GM12891 (cell line): ENCODE measurements at regions not wholly inside any gene's neighbourhood (a gene's known extent, or its start where the extent isn't known, plus 50 kb on each side); places are given as distances from the start of the nearest gene placed in this dataset.

Experiments
- PAX5 ChIP-seq: IDR thresholded peaks from 2 replicates; pipeline ENCODE4 v1.6.1; 2011; ENCODE audit warnings: low read length, moderate library complexity, mild to moderate bottlenecking; ENCODE audit not compliant: insufficient read depth, severe bottlenecking
- POLR2A ChIP-seq: IDR thresholded peaks from 2 replicates; pipeline ENCODE4 v1.6.1; 2011; ENCODE audit warnings: low read depth, low read length, control low read depth
- POLR2AphosphoS5 ChIP-seq: IDR thresholded peaks from 2 replicates; pipeline ENCODE4 v1.6.1; 2011; ENCODE audit warnings: low read depth, low read length, control low read depth
- SPI1 ChIP-seq: IDR thresholded peaks from 2 replicates; pipeline ENCODE4 v1.6.1; 2011; ENCODE audit warnings: low read depth, low read length, control low read depth
- TAF1 ChIP-seq: IDR thresholded peaks from 2 replicates; pipeline ENCODE4 v1.6.1; 2011; ENCODE audit warnings: low read depth, low read length, control low read depth

DNA sequence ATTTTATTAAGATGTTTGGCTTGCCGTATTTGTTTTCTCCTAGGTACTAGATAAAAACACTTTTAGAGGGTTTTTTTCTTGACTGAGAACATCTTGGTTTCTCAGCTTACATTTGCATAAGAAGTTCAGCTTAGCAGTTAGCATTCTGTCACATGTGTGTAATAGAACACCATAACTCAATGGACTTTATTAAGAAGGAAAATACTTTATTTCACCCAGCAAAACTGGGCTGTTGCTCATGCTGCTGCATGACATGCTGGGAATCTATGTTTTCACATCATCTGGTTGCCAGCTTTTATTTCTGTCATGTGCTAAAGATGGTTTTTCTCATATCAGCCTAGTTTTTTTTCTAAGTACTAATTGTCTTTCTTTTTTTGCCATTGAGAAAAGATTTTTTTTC lies 144.6 kb downstream of the UTRN start:
- TF ChIP-seq POLR2AphosphoS5, result no peak
- no peak for TF ChIP-seq TAF1
- TF ChIP-seq SPI1, result no peak
- no peak for TF ChIP-seq POLR2A
- no peak for TF ChIP-seq PAX5
